ENCODE measurements at regions not wholly inside any gene's neighbourhood (a gene's known extent, or its start where the extent isn't known, plus 50 kb on each side); places are given as distances from the start of the nearest gene placed in this dataset.
A peak's percentile ranks its signal among the peaks of the same experiment; 100 is the strongest.

DNA sequence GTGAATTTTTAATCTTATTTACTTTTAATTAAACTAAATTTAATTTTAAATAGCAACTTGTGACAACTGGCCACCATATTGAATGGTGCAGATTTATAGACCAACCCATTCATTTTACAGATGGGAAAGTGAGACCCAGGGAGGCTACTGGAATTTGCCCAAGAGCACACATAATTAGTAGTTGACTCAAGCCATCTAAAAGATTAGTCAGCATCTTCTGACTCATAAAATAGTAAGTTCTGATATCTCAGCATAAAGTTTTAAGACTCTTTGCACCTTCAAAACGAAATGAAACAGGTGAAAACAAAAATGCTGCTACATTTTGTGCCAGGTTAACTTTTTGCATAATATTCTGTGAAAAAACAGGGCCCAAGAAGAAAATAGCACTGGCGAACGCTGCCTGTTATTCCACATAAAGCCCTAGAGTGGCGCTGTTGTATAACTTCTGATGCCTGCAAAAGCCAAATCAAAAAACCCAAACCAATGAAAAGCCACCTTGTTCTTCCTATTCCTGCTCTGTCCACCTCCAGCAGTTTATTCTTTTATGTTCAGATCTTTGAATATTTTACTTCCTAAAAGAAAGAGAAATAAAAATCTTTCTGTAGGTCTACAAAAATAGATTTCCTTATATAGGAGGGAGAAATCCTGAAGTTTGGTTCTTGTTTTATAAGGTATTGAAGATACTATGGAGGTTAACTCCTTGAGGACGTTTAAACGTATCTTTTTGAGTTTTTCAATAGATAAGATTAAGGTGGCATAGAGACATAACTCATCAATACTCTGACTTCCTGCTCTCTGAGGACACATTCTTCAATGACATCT is 62.8 kb downstream of the OTOL1 start:
- no peak overlapping the region for H3K4me3 ChIP-seq
- no peak overlapping the region for H3K27ac ChIP-seq
- peak; percentile 66 for TF ChIP-seq CTCF (IDR thresholded peaks at IDR 0.05)
- H3K4me1 ChIP-seq = no peaks in the 10 kb centered on the region
- DNase-seq = no peak
- intact Hi-C loops (cut with DNase I) = no loop called here
- ATAC-seq = no peak
- H3K9me3 ChIP-seq = no peaks in the 10 kb centered on the region
- no peaks in the 10 kb centered on the region for H3K27me3 ChIP-seq (ENCODE audit: low read depth)
- no peaks in the 10 kb centered on the region for H3K36me3 ChIP-seq

GRCh38 chr3:161560008-161560637 is 63.5 kb downstream of the OTOL1 start:
- peak; percentile 60 to 61 for ATAC-seq

DNA sequence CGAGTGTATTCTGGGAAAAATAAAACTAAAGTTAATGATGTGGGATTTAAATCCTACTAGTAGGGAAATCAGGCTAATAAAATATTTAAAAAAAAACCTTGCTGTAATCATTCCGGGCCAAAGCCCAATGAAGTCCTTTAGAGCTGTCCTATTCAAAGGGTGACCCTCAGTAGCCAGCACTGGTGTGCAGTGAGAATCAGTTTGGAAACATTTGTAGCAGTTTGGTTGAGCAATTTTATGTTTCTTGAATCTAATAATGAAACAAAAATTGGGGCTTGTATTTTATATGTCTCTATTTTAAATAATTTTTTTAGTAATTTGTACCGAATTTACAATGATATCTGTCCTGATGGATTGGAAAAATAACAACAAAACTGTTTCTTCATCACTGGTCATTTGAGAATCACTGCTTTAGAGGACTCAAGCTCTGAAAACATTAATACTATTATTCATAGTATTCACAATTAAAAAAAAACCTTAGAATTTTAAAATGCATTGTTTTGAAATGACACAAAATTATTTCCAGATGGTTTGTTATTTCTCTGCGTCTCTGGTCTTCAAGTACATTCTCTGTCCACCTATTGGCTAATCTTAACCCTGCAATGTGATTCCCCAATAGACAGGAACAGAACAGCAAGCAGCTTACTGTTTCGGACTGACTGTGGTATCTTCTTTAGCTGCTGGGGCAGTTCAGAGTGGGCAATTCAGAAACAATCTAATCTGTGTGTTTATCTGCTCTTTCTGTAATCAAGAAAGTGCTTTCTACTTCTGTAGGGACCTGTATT is 71.2 kb downstream of the OTOL1 start:
- intact Hi-C loops (cut with DNase I) = no loop called here
- H3K27ac ChIP-seq = no peak overlapping the region
- DNase-seq (no peak), ATAC-seq (no peak)
- H3K9me3 ChIP-seq = no peaks in the 10 kb centered on the region
- H3K4me3 ChIP-seq = no peak overlapping the region
- no peaks in the 10 kb centered on the region for H3K27me3 ChIP-seq (ENCODE audit: low read depth)
- H3K36me3 ChIP-seq = no peaks in the 10 kb centered on the region
- no peaks in the 10 kb centered on the region for H3K4me1 ChIP-seq
- no peak for TF ChIP-seq CTCF (IDR thresholded peaks at IDR 0.05)

More at GRCh38 chr3:161560008-161560637, 63.5 kb downstream of the OTOL1 start:
- peak; percentile 40 for TF ChIP-seq CTCF (IDR thresholded peaks at IDR 0.05)
- intact Hi-C loops (cut with DNase I) = no loop called here
- Histone ChIP-seq H3K4me3 (no peak overlapping the region), H3K27me3 (ENCODE audit: low read depth) (no peaks in the 10 kb centered on the region), H3K9me3 (no peaks in the 10 kb centered on the region), H3K4me1 (no peaks in the 10 kb centered on the region), H3K36me3 (no peaks in the 10 kb centered on the region), H3K27ac (no peak overlapping the region)
- DNase-seq = no peak

- ATAC-seq = no peak
- no peaks in the 10 kb centered on the region for H3K36me3 ChIP-seq
- no peak for DNase-seq
- no peaks in the 10 kb centered on the region for H3K27me3 ChIP-seq (ENCODE audit: low read depth)
- H3K4me1 ChIP-seq = no peaks in the 10 kb centered on the region
- no peak overlapping the region for H3K4me3 ChIP-seq
- no peak for TF ChIP-seq CTCF (IDR thresholded peaks at IDR 0.05)
- H3K9me3 ChIP-seq = no peaks in the 10 kb centered on the region
- no peak overlapping the region for H3K27ac ChIP-seq
- intact Hi-C loops (cut with DNase I) = no loop called here
Measured at GRCh38 chr3:161568671-161569070, 72.1 kb downstream of the OTOL1 start.

- Histone ChIP-seq H3K27ac (no peak overlapping the region), H3K4me1 (no peaks in the 10 kb centered on the region), H3K9me3 (no peaks in the 10 kb centered on the region), H3K36me3 (no peaks in the 10 kb centered on the region), H3K27me3 (ENCODE audit: low read depth) (no peaks in the 10 kb centered on the region), H3K4me3 (no peak overlapping the region)
- DNase-seq = no peak
- ATAC-seq = no peak
- intact Hi-C loops (cut with DNase I) = no loop called here
- TF ChIP-seq CTCF (IDR thresholded peaks at IDR 0.05) = no peak
Measured at GRCh38 chr3:161571951-161572350, 75.3 kb downstream of the OTOL1 start.
